OCI-LY7 (cell line): ENCODE measurements at regions not wholly inside any gene's neighbourhood (a gene's known extent, or its start where the extent isn't known, plus 50 kb on each side); places are given as distances from the start of the nearest gene placed in this dataset.

Experiments
- EZH2phosphoT487 ChIP-seq: fragments of 200-600 bp; sonication (generic); IDR thresholded peaks from 2 replicates; pipeline ENCODE4 v1.6.1; 2018; ENCODE audit warnings: low read depth, borderline replicate concordance, mild to moderate bottlenecking, mixed run types, antibody characterized with exemption, low read length, moderate library complexity, mixed read lengths
- TF ChIP-seq, protein P1 (sequence below): fragments of 200-600 bp; sonication (generic); conservative IDR thresholded peaks from 2 replicates; pipeline ENCODE4 v1.5.1; 2014; ENCODE audit warnings: mild to moderate bottlenecking, antibody characterized with exemption, low read length, moderate library complexity, mixed read lengths

DNA sequence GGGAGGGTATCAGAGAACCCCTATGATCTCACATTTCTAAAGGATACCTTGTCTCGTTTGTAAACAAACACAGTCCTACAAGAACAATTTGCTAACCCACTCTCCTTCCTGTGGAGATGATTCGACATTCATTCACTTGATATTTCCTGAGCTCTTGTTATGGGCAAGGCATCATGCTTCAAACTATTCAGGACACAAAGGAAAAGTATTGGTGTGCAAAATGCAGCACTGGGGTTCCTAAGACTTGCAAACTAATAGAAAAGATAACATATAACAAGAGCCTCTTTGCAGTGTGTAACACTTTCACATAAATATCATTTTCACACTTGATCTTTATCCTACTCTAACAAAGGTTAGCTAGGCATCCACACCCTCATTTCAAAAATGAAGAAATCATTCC, 211.5 kb upstream of the BLID start:
- TF ChIP-seq, protein P1, sequence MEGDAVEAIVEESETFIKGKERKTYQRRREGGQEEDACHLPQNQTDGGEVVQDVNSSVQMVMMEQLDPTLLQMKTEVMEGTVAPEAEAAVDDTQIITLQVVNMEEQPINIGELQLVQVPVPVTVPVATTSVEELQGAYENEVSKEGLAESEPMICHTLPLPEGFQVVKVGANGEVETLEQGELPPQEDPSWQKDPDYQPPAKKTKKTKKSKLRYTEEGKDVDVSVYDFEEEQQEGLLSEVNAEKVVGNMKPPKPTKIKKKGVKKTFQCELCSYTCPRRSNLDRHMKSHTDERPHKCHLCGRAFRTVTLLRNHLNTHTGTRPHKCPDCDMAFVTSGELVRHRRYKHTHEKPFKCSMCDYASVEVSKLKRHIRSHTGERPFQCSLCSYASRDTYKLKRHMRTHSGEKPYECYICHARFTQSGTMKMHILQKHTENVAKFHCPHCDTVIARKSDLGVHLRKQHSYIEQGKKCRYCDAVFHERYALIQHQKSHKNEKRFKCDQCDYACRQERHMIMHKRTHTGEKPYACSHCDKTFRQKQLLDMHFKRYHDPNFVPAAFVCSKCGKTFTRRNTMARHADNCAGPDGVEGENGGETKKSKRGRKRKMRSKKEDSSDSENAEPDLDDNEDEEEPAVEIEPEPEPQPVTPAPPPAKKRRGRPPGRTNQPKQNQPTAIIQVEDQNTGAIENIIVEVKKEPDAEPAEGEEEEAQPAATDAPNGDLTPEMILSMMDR: no peak
- TF ChIP-seq EZH2phosphoT487: no peak
